ENCODE measurements at regions not wholly inside any gene's neighbourhood (a gene's known extent, or its start where the extent isn't known, plus 50 kb on each side); places are given as distances from the start of the nearest gene placed in this dataset.

GRCh38 chr11:82225930-82226329 lies 507.7 kb downstream of the FAM181B start:
- DNase-seq (ENCODE audit: low read depth, low spot score): no peak
- Histone ChIP-seq H3K4me1 (ENCODE audit: insufficient read depth, insufficient read length) (no peaks in the 10 kb centered on the region), H3K36me3 (ENCODE audit: insufficient read depth, insufficient read length, low read length) (no peaks in the 10 kb centered on the region), H3K27me3 (ENCODE audit: insufficient read depth, insufficient read length) (no peaks in the 10 kb centered on the region), H3K4me3 (ENCODE audit: insufficient read length, low read depth) (no peak overlapping the region), H3K9me3 (ENCODE audit: insufficient read depth, low read length) (no peaks in the 10 kb centered on the region), H3K9ac (ENCODE audit: insufficient read length, low read depth) (no peak overlapping the region)
- TF ChIP-seq ZNF274 (IDR thresholded peaks at IDR 0.05; ENCODE audit: low read depth, low read length) (no peak), SUZ12 (IDR thresholded peaks at IDR 0.05; ENCODE audit: extremely low read depth, insufficient read depth, insufficient read length) (no peak), YY1 (IDR thresholded peaks at IDR 0.05; ENCODE audit: insufficient read depth, insufficient read length) (no peak)

GRCh38 chr11:82225502-82225901 lies 508.2 kb downstream of the FAM181B start:
- no peaks in the 10 kb centered on the region for H3K4me1 ChIP-seq (ENCODE audit: insufficient read depth, insufficient read length)
- H3K9ac ChIP-seq (ENCODE audit: insufficient read length, low read depth): no peak overlapping the region
- no peaks in the 10 kb centered on the region for H3K27me3 ChIP-seq (ENCODE audit: insufficient read depth, insufficient read length)
- no peaks in the 10 kb centered on the region for H3K9me3 ChIP-seq (ENCODE audit: insufficient read depth, low read length)
- no peak overlapping the region for H3K4me3 ChIP-seq (ENCODE audit: insufficient read length, low read depth)
- no peak for DNase-seq (ENCODE audit: low read depth, low spot score)
- no peaks in the 10 kb centered on the region for H3K36me3 ChIP-seq (ENCODE audit: insufficient read depth, insufficient read length, low read length)
- TF ChIP-seq ZNF274 (IDR thresholded peaks at IDR 0.05; ENCODE audit: low read depth, low read length): no peak
- TF ChIP-seq SUZ12 (IDR thresholded peaks at IDR 0.05; ENCODE audit: extremely low read depth, insufficient read depth, insufficient read length): no peak
- no peak for TF ChIP-seq YY1 (IDR thresholded peaks at IDR 0.05; ENCODE audit: insufficient read depth, insufficient read length)

DNA sequence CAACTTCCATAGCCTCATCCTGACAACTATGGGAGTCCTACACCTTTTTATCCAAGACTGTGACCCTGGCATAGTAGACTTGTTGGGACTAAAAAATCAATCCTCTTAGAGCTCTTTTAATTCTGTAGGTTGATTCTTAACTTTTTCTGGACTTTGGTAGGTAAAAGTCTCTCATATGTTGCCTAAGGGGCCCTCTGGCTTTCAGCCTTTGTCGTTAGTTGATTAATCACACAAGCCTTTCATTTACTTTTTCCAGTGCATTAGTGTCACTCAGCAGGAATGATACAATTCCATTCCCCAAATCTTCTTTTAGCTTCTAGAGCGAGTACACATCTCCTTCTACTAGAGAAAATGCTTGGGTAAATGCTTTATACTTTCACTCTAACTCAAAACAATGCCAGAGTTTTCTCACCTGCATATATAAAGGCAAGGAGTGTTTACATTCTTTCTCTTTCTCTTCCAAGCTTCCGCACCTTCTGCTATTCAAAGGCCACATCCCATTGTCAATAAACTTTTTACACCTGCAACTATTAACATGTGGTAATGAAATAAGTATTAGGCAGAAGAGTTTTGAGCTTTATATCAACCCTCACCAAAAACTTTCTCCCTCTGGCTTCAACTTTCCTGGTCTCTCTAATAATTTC lies 516.6 kb downstream of the FAM181B start:
- H3K4me3 ChIP-seq (ENCODE audit: insufficient read length, low read depth): no peak overlapping the region
- no peaks in the 10 kb centered on the region for H3K9me3 ChIP-seq (ENCODE audit: insufficient read depth, low read length)
- H3K4me1 ChIP-seq (ENCODE audit: insufficient read depth, insufficient read length): no peaks in the 10 kb centered on the region
- no peak overlapping the region for H3K9ac ChIP-seq (ENCODE audit: insufficient read length, low read depth)
- no peaks in the 10 kb centered on the region for H3K27me3 ChIP-seq (ENCODE audit: insufficient read depth, insufficient read length)
- DNase-seq (ENCODE audit: low read depth, low spot score): no peak
- H3K36me3 ChIP-seq (ENCODE audit: insufficient read depth, insufficient read length, low read length): no peaks in the 10 kb centered on the region
- no peak for TF ChIP-seq ZNF274 (IDR thresholded peaks at IDR 0.05; ENCODE audit: low read depth, low read length)
- no peak for TF ChIP-seq YY1 (IDR thresholded peaks at IDR 0.05; ENCODE audit: insufficient read depth, insufficient read length)
- TF ChIP-seq SUZ12 (IDR thresholded peaks at IDR 0.05; ENCODE audit: extremely low read depth, insufficient read depth, insufficient read length): no peak

- no peak for TF ChIP-seq SUZ12 (IDR thresholded peaks at IDR 0.05; ENCODE audit: extremely low read depth, insufficient read depth, insufficient read length)
- TF ChIP-seq YY1 (IDR thresholded peaks at IDR 0.05; ENCODE audit: insufficient read depth, insufficient read length): no peak
- no peak for TF ChIP-seq ZNF274 (IDR thresholded peaks at IDR 0.05; ENCODE audit: low read depth, low read length)
- Histone ChIP-seq H3K4me3 (ENCODE audit: insufficient read length, low read depth) (no peak overlapping the region), H3K4me1 (ENCODE audit: insufficient read depth, insufficient read length) (no peaks in the 10 kb centered on the region), H3K27me3 (ENCODE audit: insufficient read depth, insufficient read length) (no peaks in the 10 kb centered on the region), H3K9ac (ENCODE audit: insufficient read length, low read depth) (no peak overlapping the region), H3K36me3 (ENCODE audit: insufficient read depth, insufficient read length, low read length) (no peaks in the 10 kb centered on the region), H3K9me3 (ENCODE audit: insufficient read depth, low read length) (no peaks in the 10 kb centered on the region)
- DNase-seq (ENCODE audit: low read depth, low spot score): no peak
Observed at GRCh38 chr11:82210011-82210410, 523.7 kb downstream of the FAM181B start.

DNA sequence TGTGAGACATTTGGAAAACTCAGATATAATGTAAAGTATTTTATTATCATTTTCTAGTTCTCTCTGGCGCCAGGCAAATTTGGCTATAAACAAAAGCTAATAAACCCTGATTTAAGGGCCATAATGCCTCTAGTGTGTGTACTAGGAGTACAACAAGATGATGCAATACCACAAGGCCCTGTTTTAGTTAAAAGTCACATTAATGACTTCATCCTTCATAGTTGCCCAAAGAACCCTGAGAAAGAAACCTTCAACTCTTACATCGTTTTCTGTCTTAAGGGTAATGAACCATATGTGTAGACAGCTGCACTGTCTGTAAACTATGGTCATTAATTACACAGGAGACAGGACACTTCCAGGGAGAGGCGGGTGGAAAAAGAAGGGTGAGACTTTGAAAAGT lies 538.4 kb downstream of the FAM181B start:
- Histone ChIP-seq H3K4me1 (ENCODE audit: insufficient read depth, insufficient read length) (no peaks in the 10 kb centered on the region), H3K4me3 (ENCODE audit: insufficient read length, low read depth) (no peak overlapping the region), H3K9ac (ENCODE audit: insufficient read length, low read depth) (no peak overlapping the region), H3K9me3 (ENCODE audit: insufficient read depth, low read length) (no peaks in the 10 kb centered on the region), H3K27me3 (ENCODE audit: insufficient read depth, insufficient read length) (no peaks in the 10 kb centered on the region), H3K36me3 (ENCODE audit: insufficient read depth, insufficient read length, low read length) (no peaks in the 10 kb centered on the region)
- TF ChIP-seq SUZ12 (IDR thresholded peaks at IDR 0.05; ENCODE audit: extremely low read depth, insufficient read depth, insufficient read length) (no peak), YY1 (IDR thresholded peaks at IDR 0.05; ENCODE audit: insufficient read depth, insufficient read length) (no peak), ZNF274 (IDR thresholded peaks at IDR 0.05; ENCODE audit: low read depth, low read length) (no peak)
- no peak for DNase-seq (ENCODE audit: low read depth, low spot score)

- Histone ChIP-seq H3K4me1 (ENCODE audit: insufficient read depth, insufficient read length) (no peaks in the 10 kb centered on the region), H3K4me3 (ENCODE audit: insufficient read length, low read depth) (no peak overlapping the region), H3K9ac (ENCODE audit: insufficient read length, low read depth) (no peak overlapping the region), H3K9me3 (ENCODE audit: insufficient read depth, low read length) (no peaks in the 10 kb centered on the region), H3K36me3 (ENCODE audit: insufficient read depth, insufficient read length, low read length) (no peaks in the 10 kb centered on the region), H3K27me3 (ENCODE audit: insufficient read depth, insufficient read length) (no peaks in the 10 kb centered on the region)
- no peak for DNase-seq (ENCODE audit: low read depth, low spot score)
- TF ChIP-seq YY1 (IDR thresholded peaks at IDR 0.05; ENCODE audit: insufficient read depth, insufficient read length): no peak
- TF ChIP-seq SUZ12 (IDR thresholded peaks at IDR 0.05; ENCODE audit: extremely low read depth, insufficient read depth, insufficient read length): no peak
- TF ChIP-seq ZNF274 (IDR thresholded peaks at IDR 0.05; ENCODE audit: low read depth, low read length): no peak
Observed at GRCh38 chr11:82194521-82194920, 539.1 kb downstream of the FAM181B start.

DNA sequence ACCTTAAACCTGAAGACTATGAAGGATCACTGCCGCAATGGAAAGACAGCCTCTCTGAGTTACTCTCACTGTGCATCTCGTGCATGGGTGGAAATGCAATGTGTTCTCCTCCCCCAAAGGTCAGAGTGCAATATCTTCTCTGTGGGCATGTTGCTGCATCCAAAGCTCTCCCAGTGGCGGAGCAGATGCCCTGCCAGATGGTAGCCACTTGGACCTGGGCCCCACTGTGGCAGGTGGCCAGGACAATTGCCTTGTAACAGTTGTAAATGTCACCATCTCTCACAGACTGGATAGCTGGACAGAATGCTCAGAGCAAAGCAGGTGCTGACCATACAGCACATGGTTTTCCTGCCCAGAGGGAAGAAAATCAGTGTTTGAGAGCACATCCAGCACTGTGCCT lies 542.0 kb downstream of the FAM181B start:
- TF ChIP-seq YY1 (IDR thresholded peaks at IDR 0.05; ENCODE audit: insufficient read depth, insufficient read length): no peak
- no peak for TF ChIP-seq SUZ12 (IDR thresholded peaks at IDR 0.05; ENCODE audit: extremely low read depth, insufficient read depth, insufficient read length)
- TF ChIP-seq ZNF274 (IDR thresholded peaks at IDR 0.05; ENCODE audit: low read depth, low read length): no peak
- Histone ChIP-seq H3K9me3 (ENCODE audit: insufficient read depth, low read length) (no peaks in the 10 kb centered on the region), H3K9ac (ENCODE audit: insufficient read length, low read depth) (no peak overlapping the region), H3K36me3 (ENCODE audit: insufficient read depth, insufficient read length, low read length) (no peaks in the 10 kb centered on the region), H3K4me1 (ENCODE audit: insufficient read depth, insufficient read length) (no peaks in the 10 kb centered on the region), H3K4me3 (ENCODE audit: insufficient read length, low read depth) (no peak overlapping the region), H3K27me3 (ENCODE audit: insufficient read depth, insufficient read length) (no peaks in the 10 kb centered on the region)
- DNase-seq (ENCODE audit: low read depth, low spot score): no peak
